ENCODE measurements at regions not wholly inside any gene's neighbourhood (a gene's known extent, or its start where the extent isn't known, plus 50 kb on each side); places are given as distances from the start of the nearest gene placed in this dataset.
"Not testable (repeated sequence)": the region's sequence is repeated elsewhere in the genome, so short reads cannot be mapped to it uniquely, and the experiment has no call there.

DNA sequence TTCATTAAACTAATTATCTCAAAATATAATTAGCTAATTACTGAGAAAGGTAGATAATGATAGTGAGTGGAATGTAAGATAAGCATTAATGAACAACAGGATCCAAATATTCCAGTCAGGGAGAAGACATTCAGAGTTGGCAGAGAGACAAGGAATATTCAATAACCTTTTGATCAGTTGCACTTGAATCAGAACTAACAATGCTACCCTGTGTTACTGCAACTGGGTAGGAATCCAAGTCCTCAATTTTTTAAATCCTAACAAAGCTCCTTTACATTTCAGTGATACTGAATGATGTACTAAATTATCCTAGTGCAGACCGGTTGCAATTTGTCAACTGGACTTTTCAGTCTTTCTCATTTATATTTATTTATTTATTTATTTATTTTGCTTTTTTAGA, 107.1 kb upstream of the MIR17HG start:
- H3K4me3 Mint-ChIP-seq: no peak overlapping the region
- H3K27ac Mint-ChIP-seq: no peak overlapping the region
- H3K9me3 Mint-ChIP-seq (ENCODE audit: low read depth): no peaks in the 10 kb centered on the region
- H3K36me3 Mint-ChIP-seq: no peaks in the 10 kb centered on the region
- H3K4me1 Mint-ChIP-seq: no peaks in the 10 kb centered on the region
- ATAC-seq (no peak), DNase-seq (no peak)
- CTCF ChIA-PET: no interaction called here
- peaks cover 2% of the 10 kb centered on the region for H3K27me3 Mint-ChIP-seq

DNA sequence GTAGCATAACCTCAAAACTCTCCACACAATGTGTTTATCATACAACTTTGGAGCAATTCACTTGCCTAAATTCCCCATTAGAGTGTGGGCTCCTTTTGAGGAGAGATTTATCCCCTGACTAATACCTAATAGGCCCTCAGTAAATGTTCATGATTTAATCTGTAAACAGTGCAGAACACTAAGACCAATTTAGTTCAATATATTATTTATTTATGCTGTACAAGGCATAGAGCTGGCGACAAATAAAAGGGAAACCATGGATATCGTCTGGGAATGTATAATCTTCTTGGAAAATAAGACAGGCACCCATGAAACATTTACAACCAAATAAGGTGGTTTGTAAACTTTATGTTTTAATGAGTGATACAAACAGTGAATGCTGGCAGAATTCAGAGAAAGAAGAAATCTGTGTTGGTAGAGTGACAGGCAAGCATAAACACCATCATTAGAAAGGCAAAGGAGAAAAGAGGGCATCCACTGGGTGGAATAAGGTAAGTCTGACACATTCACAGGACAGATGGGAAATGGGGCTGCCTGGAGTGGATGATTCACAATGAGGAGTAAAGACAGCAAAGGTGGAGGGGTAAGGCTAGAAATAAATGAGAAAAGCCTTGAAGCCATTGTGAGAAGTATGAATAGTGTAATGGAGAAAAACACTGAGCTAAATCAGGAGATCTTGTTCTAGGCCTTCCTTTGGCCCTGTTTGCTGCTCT, 106.1 kb upstream of the MIR17HG start:
- Mint-ChIP-seq H3K27ac (no peak overlapping the region), H3K4me3 (no peak overlapping the region), H3K27me3 (peaks cover 4% of the 10 kb centered on the region), H3K4me1 (no peaks in the 10 kb centered on the region), H3K9me3 (ENCODE audit: low read depth) (no peaks in the 10 kb centered on the region), H3K36me3 (no peaks in the 10 kb centered on the region)
- ATAC-seq (no peak), DNase-seq (no peak)
- CTCF ChIA-PET: no interaction called here

- Mint-ChIP-seq H3K4me3 (no peak overlapping the region), H3K9me3 (ENCODE audit: low read depth) (no peaks in the 10 kb centered on the region), H3K36me3 (no peaks in the 10 kb centered on the region), H3K4me1 (no peaks in the 10 kb centered on the region), H3K27me3 (peaks cover 4% of the 10 kb centered on the region), H3K27ac (no peak overlapping the region)
- ATAC-seq (no peak), DNase-seq (no peak)
- CTCF ChIA-PET: no interaction called here
Measured at GRCh38 chr13:91242652-91243051, 104.8 kb upstream of the MIR17HG start.

- CTCF ChIA-PET: no interaction called here
- DNase-seq: no peak
- H3K36me3 Mint-ChIP-seq: no peaks in the 10 kb centered on the region
- H3K9me3 Mint-ChIP-seq (ENCODE audit: low read depth): no peaks in the 10 kb centered on the region
- H3K4me1 Mint-ChIP-seq: no peaks in the 10 kb centered on the region
- ATAC-seq: no peak
- H3K27ac Mint-ChIP-seq: no peak overlapping the region
- H3K4me3 Mint-ChIP-seq: no peak overlapping the region
- H3K27me3 Mint-ChIP-seq: peaks cover 11% of the 10 kb centered on the region
Measured at GRCh38 chr13:91245288-91245687, 102.2 kb upstream of the MIR17HG start.

DNA sequence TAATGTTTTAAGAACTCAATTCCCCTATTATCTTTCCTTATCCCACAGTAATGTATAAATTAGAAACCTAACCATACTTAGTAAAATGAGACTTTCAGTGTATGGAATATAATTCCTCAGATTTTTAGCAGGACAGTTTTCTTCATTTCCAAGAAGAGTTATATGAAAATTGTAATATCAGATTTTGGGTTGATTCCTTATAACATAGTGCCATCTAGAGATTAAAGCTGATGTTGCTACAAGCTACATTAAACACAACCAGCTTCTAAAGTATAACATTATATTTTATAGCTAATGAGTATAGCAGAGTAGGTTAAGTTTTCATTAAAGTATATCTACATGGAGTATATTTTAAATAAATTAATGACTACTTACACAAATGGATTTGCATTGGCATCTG, 99.7 kb upstream of the MIR17HG start:
- H3K36me3 Mint-ChIP-seq: no peaks in the 10 kb centered on the region
- DNase-seq: no peak
- CTCF ChIA-PET: interaction anchor here (1.1 kb wide), 1 partner anchor 12 kb away, joined by 4 read pairs; no protein-coding TSS in a partner anchor
- no peak overlapping the region for H3K27ac Mint-ChIP-seq
- no peak for ATAC-seq
- no peaks in the 10 kb centered on the region for H3K4me1 Mint-ChIP-seq
- H3K4me3 Mint-ChIP-seq: no peak overlapping the region
- no peaks in the 10 kb centered on the region for H3K9me3 Mint-ChIP-seq (ENCODE audit: low read depth)
- H3K27me3 Mint-ChIP-seq: peaks cover 15% of the 10 kb centered on the region

GRCh38 chr13:91248249-91248648, 99.2 kb upstream of the MIR17HG start:
- ATAC-seq (no peak), DNase-seq (no peak)
- no peaks in the 10 kb centered on the region for H3K9me3 Mint-ChIP-seq (ENCODE audit: low read depth)
- CTCF ChIA-PET: interaction anchor here (1.1 kb wide), 1 partner anchor 12 kb away, joined by 4 read pairs; no protein-coding TSS in a partner anchor
- H3K4me3 Mint-ChIP-seq: no peak overlapping the region
- H3K36me3 Mint-ChIP-seq: no peaks in the 10 kb centered on the region
- H3K27ac Mint-ChIP-seq: no peak overlapping the region
- no peaks in the 10 kb centered on the region for H3K4me1 Mint-ChIP-seq
- H3K27me3 Mint-ChIP-seq: peaks cover 15% of the 10 kb centered on the region

GRCh38 chr13:91249370-91249769, 98.1 kb upstream of the MIR17HG start:
- no peak overlapping the region for H3K27ac Mint-ChIP-seq
- ATAC-seq (no peak), DNase-seq (no peak)
- no peak overlapping the region for H3K4me3 Mint-ChIP-seq
- H3K9me3 Mint-ChIP-seq (ENCODE audit: low read depth): no peaks in the 10 kb centered on the region
- H3K36me3 Mint-ChIP-seq: no peaks in the 10 kb centered on the region
- CTCF ChIA-PET: no interaction called here
- peaks cover 15% of the 10 kb centered on the region for H3K27me3 Mint-ChIP-seq
- no peaks in the 10 kb centered on the region for H3K4me1 Mint-ChIP-seq

DNA sequence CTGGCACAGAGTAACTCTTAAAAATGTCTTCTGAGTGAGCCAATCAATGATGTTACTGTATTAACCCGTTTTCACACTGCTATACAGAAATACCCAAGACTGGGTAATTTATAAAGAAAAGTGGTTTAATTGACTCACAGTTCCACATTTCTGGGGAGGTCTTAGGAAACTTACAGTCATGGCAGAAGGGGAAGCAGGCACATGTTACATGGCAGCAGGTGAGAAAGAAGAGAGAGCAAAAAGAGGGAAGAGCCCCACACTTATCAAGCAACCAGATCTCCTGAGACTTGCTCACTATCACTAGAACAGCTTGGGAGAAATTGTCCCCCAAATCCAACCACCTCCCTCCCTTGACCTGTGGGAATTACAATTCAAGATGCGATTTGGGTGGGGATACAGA, 97.6 kb upstream of the MIR17HG start:
- DNase-seq (no peak), ATAC-seq (no peak)
- CTCF ChIA-PET: no interaction called here
- Mint-ChIP-seq H3K36me3 (no peaks in the 10 kb centered on the region), H3K4me3 (no peak overlapping the region), H3K27me3 (peaks cover 15% of the 10 kb centered on the region), H3K27ac (no peak overlapping the region), H3K4me1 (no peaks in the 10 kb centered on the region), H3K9me3 (ENCODE audit: low read depth) (no peaks in the 10 kb centered on the region)

DNA sequence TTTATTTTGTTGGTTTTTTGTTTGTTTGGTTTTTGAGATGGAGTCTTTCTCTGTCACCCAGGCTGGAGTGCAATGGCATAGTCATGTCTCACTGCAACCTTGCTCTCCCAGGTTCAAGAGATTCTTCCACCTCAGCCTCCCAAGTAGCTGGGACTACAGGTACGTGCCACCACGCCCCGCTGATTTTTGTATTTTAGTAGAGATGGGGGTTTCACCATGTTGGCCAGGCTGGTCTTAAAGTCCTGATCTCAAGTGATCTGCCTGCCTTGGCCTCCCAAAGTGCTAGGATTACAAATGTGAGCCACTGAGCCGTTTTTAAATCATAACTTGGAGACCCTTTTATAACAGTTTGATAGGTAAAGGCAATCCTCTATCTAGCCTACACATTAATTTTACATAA, 95.9 kb upstream of the MIR17HG start:
- CTCF ChIA-PET; H3K36me3 Mint-ChIP-seq; ATAC-seq; DNase-seq; H3K4me1 Mint-ChIP-seq; H3K4me3 Mint-ChIP-seq; H3K9me3 Mint-ChIP-seq (ENCODE audit: low read depth); H3K27ac Mint-ChIP-seq: not testable (repeated sequence)
- H3K27me3 Mint-ChIP-seq: peaks cover 11% of the 10 kb centered on the region

DNA sequence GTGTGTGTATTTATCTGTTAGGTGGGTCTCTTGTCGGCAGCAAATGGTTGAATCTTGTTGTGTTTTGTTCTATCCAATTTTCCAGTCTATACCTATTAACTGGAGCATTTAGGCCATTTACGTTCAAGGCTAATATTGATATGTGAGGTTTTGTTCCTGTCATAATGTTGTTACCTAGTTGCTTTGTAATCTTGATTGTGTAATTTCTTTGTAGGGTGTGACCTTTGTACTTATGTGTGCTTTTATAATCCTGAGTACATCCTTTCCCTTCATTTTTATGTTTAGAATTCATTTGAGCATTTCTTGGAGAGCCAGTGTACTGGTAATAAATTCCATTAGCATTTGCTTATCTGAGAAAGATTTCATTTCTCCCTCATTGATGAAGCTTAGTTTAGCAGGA, 83.0 kb upstream of the MIR17HG start:
- Mint-ChIP-seq H3K36me3 (no peaks in the 10 kb centered on the region), H3K9me3 (ENCODE audit: low read depth) (no peaks in the 10 kb centered on the region), H3K4me3 (no peak overlapping the region), H3K27ac (no peak overlapping the region), H3K4me1 (no peaks in the 10 kb centered on the region), H3K27me3 (peaks cover 9% of the 10 kb centered on the region)
- ATAC-seq: no peak
- CTCF ChIA-PET: no interaction called here
- DNase-seq: no peak

- no peaks in the 10 kb centered on the region for H3K9me3 Mint-ChIP-seq (ENCODE audit: low read depth)
- H3K36me3 Mint-ChIP-seq: no peaks in the 10 kb centered on the region
- H3K4me3 Mint-ChIP-seq: no peak overlapping the region
- peaks cover 7% of the 10 kb centered on the region for H3K4me1 Mint-ChIP-seq
- no peak overlapping the region for H3K27ac Mint-ChIP-seq
- peaks cover 8% of the 10 kb centered on the region for H3K27me3 Mint-ChIP-seq
- CTCF ChIA-PET: interaction anchor here (0.6 kb wide), 1 partner anchor 66 kb away, joined by 3 read pairs; no protein-coding TSS in a partner anchor
- no peak for DNase-seq
- no peak for ATAC-seq
Measured at GRCh38 chr13:91269237-91269636, 78.2 kb upstream of the MIR17HG start.

GRCh38 chr13:91270031-91270430, 77.5 kb upstream of the MIR17HG start:
- ATAC-seq: no peak
- Mint-ChIP-seq H3K27me3 (peaks cover 8% of the 10 kb centered on the region), H3K36me3 (no peaks in the 10 kb centered on the region), H3K4me3 (no peak overlapping the region), H3K9me3 (ENCODE audit: low read depth) (no peaks in the 10 kb centered on the region), H3K4me1 (peaks cover 7% of the 10 kb centered on the region), H3K27ac (no peak overlapping the region)
- CTCF ChIA-PET: no interaction called here
- no peak for DNase-seq

GRCh38 chr13:91272235-91272777, 75.2 kb upstream of the MIR17HG start:
- peaks cover 7% of the 10 kb centered on the region for H3K4me1 Mint-ChIP-seq
- CTCF ChIA-PET: no interaction called here
- H3K4me3 Mint-ChIP-seq: no peak overlapping the region
- no peak for ATAC-seq
- no peak overlapping the region for H3K27ac Mint-ChIP-seq
- no peaks in the 10 kb centered on the region for H3K36me3 Mint-ChIP-seq
- peaks cover 8% of the 10 kb centered on the region for H3K27me3 Mint-ChIP-seq
- no peaks in the 10 kb centered on the region for H3K9me3 Mint-ChIP-seq (ENCODE audit: low read depth)
- no peak for DNase-seq

- DNase-seq (no peak), ATAC-seq (no peak)
- Mint-ChIP-seq H3K4me1 (peaks cover 7% of the 10 kb centered on the region), H3K36me3 (no peaks in the 10 kb centered on the region), H3K4me3 (no peak overlapping the region), H3K9me3 (ENCODE audit: low read depth) (no peaks in the 10 kb centered on the region), H3K27ac (no peak overlapping the region), H3K27me3 (peaks cover 8% of the 10 kb centered on the region)
- CTCF ChIA-PET: no interaction called here
Measured at GRCh38 chr13:91273675-91274074, 73.8 kb upstream of the MIR17HG start.

All from activated CD8-positive, alpha-beta memory T cell treated with anti-CD3 and anti-CD28 coated beads, Interleukin-2, amount 10 ng/mL, durations not matched to agents 7 days and 5 days (primary cell).